ENCODE measurements at regions not wholly inside any gene's neighbourhood (a gene's known extent, or its start where the extent isn't known, plus 50 kb on each side); places are given as distances from the start of the nearest gene placed in this dataset.

- TF ChIP-seq KLF5 (IDR thresholded peaks at IDR 0.05; ENCODE audit: partially characterized antibody) = no peak
Measured at GRCh38 chr2:166593403-166593802, 99.4 kb upstream of the SCN7A start (continued).

GRCh38 chr2:166592750-166593149, 98.7 kb upstream of the SCN7A start:
- Histone ChIP-seq H3K27ac (ENCODE audit: control insufficient read depth, insufficient read depth) (no peak overlapping the region), H3K27me3 (replicated peaks in 1 of 2; ENCODE audit: control insufficient read depth in 2 of 2, insufficient read depth in 2 of 2, low read length in 1 of 2) (no peaks in the 10 kb centered on the region), H3K9me3 (replicated peaks; ENCODE audit: control insufficient read depth, insufficient read depth, low read length) (no peaks in the 10 kb centered on the region), H3K9ac (ENCODE audit: control insufficient read depth, insufficient read depth, low read length) (no peak overlapping the region), H2AFZ (ENCODE audit: control insufficient read depth, low read depth, low read length) (no peak overlapping the region), H3K36me3 (ENCODE audit: control insufficient read depth in 2 of 2, insufficient read depth in 2 of 2, low read length in 1 of 2) (no peaks in the 10 kb centered on the region), H3K79me2 (ENCODE audit: control insufficient read depth, insufficient read depth, low read length) (no peaks in the 10 kb centered on the region), H3K4me1 (ENCODE audit: control insufficient read depth, insufficient read depth, low read length) (no peaks in the 10 kb centered on the region), H3K4me2 (ENCODE audit: control insufficient read depth, insufficient read depth) (no peak overlapping the region), H4K20me1 (ENCODE audit: control insufficient read depth, insufficient read depth) (no peaks in the 10 kb centered on the region), H3K4me3 (no peak overlapping the region)
- WGBS (ENCODE audit: insufficient coverage, insufficient replicate concordance, low lambda C conversion rate, missing lambda C conversion rate) = 8% methylated on average over 3 of the region's 3 CpGs
- DNase-seq (ENCODE audit: low read depth, low spot score) (no peak), FAIRE-seq (no peak), ATAC-seq (no peak)
- intact Hi-C loops (cut with micrococcal nuclease; ENCODE audit: unreplicated experiment) (no loop called here), in situ Hi-C loops (cut with MboI) (no loop called here)
- ChIA-PET RAD21 (ENCODE audit: unreplicated experiment) (no interaction called here), CTCF (no interaction called here), SMC1A (ENCODE audit: uncharacterized antibody, unreplicated experiment) (no interaction called here), POLR2A (no interaction called here)
- no peak for TF ChIP-seq CHD1 (IDR thresholded peaks at IDR 0.05; ENCODE audit: low read depth, low read length)
- no peak for TF ChIP-seq HDAC6 (IDR thresholded peaks at IDR 0.05; ENCODE audit: unreplicated experiment)
- no peak for TF ChIP-seq TARDBP (IDR thresholded peaks at IDR 0.05; ENCODE audit: borderline replicate concordance)
- no peak for TF ChIP-seq KAT2A (conservative IDR thresholded peaks at IDR 0.05; ENCODE audit: control insufficient read depth, low read depth, low read length)
- no peak for TF ChIP-seq ZNF622 (IDR thresholded peaks at IDR 0.05)
- TF ChIP-seq ZNF274 (IDR thresholded peaks at IDR 0.05; ENCODE audit: insufficient read depth, insufficient read length) = no peak
- no peak for TF ChIP-seq PAX8 (IDR thresholded peaks at IDR 0.05)
- TF ChIP-seq ZNF687 (IDR thresholded peaks at IDR 0.05) = no peak
- TF ChIP-seq SPI1 (IDR thresholded peaks at IDR 0.05; ENCODE audit: borderline replicate concordance, insufficient read depth, low read depth, low read length) = no peak
- TF ChIP-seq REST (IDR thresholded peaks at IDR 0.05; ENCODE audit: low read depth, low read length) = no peak
- TF ChIP-seq ATF2 (IDR thresholded peaks at IDR 0.05; ENCODE audit: low read length) = no peak
- no peak for TF ChIP-seq HDAC2 (IDR thresholded peaks at IDR 0.05)
- no TSS peak for BruUV-seq (replicated peaks)
